Ascending aorta (tissue), 2 donors: ENCODE measurements at regions not wholly inside any gene's neighbourhood (a gene's known extent, or its start where the extent isn't known, plus 50 kb on each side); places are given as distances from the start of the nearest gene placed in this dataset.

ENCODE experiments used
- DNase-seq, 2 donors: peaks; one replicate each; pipeline ENCODE4 v3.0.0-alpha.2; 2019; ENCODE audit warnings: low spot score in 2 of 2
- H3K27ac ChIP-seq, 2 donors: fragments of 200-600 bp; sonication (generic); one replicate each; pipeline ENCODE4 v1.5.1; 2016 to 2017; ENCODE audit warnings: mild to moderate bottlenecking in 1 of 2
- H3K27me3 ChIP-seq: fragments of 200-600 bp; sonication (generic); one replicate; pipeline ENCODE4 v1.5.1; 2017
- H3K36me3 ChIP-seq, 2 donors: fragments of 200-600 bp; sonication (generic); one replicate each; pipeline ENCODE4 v1.5.1; 2016
- H3K4me1 ChIP-seq, 2 donors: fragments of 200-600 bp; sonication (generic); one replicate each; pipeline ENCODE4 v1.5.1; 2016 to 2017; ENCODE audit warnings: mild to moderate bottlenecking in 1 of 2
- H3K4me3 ChIP-seq, 2 donors: fragments of 200-600 bp; sonication (generic); one replicate each; pipeline ENCODE4 v1.5.1; 2016 to 2017; ENCODE audit warnings: mild to moderate bottlenecking in 1 of 2
- H3K9me3 ChIP-seq, 2 donors: fragments of 200-600 bp; sonication (generic); one replicate each; pipeline ENCODE4 v1.5.1; 2016
- CTCF ChIP-seq, 3 experiments: fragments of 200-600 bp in 2 of 3; fragments of 450-650 bp in 1 of 3; sonication (generic) in 2 of 3; IDR thresholded peaks; one replicate each; pipeline ENCODE4 v1.5.1; 2016 to 2019; ENCODE audit warnings: antibody characterized with exemption in 3 of 3, mild to moderate bottlenecking in 1 of 3, moderate library complexity in 1 of 3
- intact Hi-C: fragments of 100-400 bp; cut with DNase I; formaldehyde crosslinking; loops from one replicate; pipeline ENCODE4 v1.15.1; 2023

- H3K4me3 ChIP-seq: no peak overlapping the region
- DNase-seq: no peak
- no peaks in the 10 kb centered on the region for H3K36me3 ChIP-seq
- no peak for TF ChIP-seq CTCF (IDR thresholded peaks at IDR 0.05)
- no peaks in the 10 kb centered on the region for H3K4me1 ChIP-seq
- no peak overlapping the region for H3K27ac ChIP-seq
- intact Hi-C loops: no loop called here
- H3K9me3 ChIP-seq: no peaks in the 10 kb centered on the region
- H3K27me3 ChIP-seq: no peaks in the 10 kb centered on the region
Measured at GRCh38 chr10:129373718-129374117, 93.3 kb upstream of the MGMT start.

GRCh38 chr10:129375171-129375570 lies 91.9 kb upstream of the MGMT start:
- H3K27me3 ChIP-seq: no peaks in the 10 kb centered on the region
- no peaks in the 10 kb centered on the region for H3K9me3 ChIP-seq
- no peaks in the 10 kb centered on the region for H3K4me1 ChIP-seq
- TF ChIP-seq CTCF (IDR thresholded peaks at IDR 0.05): no peak
- intact Hi-C loops: no loop called here
- no peaks in the 10 kb centered on the region for H3K36me3 ChIP-seq
- DNase-seq: no peak
- H3K4me3 ChIP-seq: no peak overlapping the region
- H3K27ac ChIP-seq: no peak overlapping the region

- Histone ChIP-seq H3K4me1 (no peaks in the 10 kb centered on the region), H3K9me3 (no peaks in the 10 kb centered on the region), H3K27ac (no peak overlapping the region), H3K36me3 (no peaks in the 10 kb centered on the region), H3K27me3 (no peaks in the 10 kb centered on the region), H3K4me3 (no peak overlapping the region)
- intact Hi-C loops: no loop called here
- no peak for TF ChIP-seq CTCF (IDR thresholded peaks at IDR 0.05)
- DNase-seq: no peak
Measured at GRCh38 chr10:129375912-129376311, 91.1 kb upstream of the MGMT start.

- H3K4me3 ChIP-seq: no peak overlapping the region
- H3K36me3 ChIP-seq: no peaks in the 10 kb centered on the region
- H3K27ac ChIP-seq: no peak overlapping the region
- intact Hi-C loops: no loop called here
- DNase-seq: no peak
- no peaks in the 10 kb centered on the region for H3K4me1 ChIP-seq
- no peaks in the 10 kb centered on the region for H3K27me3 ChIP-seq
- no peaks in the 10 kb centered on the region for H3K9me3 ChIP-seq
- no peak for TF ChIP-seq CTCF (IDR thresholded peaks at IDR 0.05)
Measured at GRCh38 chr10:129380279-129380678, 86.8 kb upstream of the MGMT start.

- H3K4me1 ChIP-seq: no peaks in the 10 kb centered on the region
- no peak overlapping the region for H3K4me3 ChIP-seq
- TF ChIP-seq CTCF (IDR thresholded peaks at IDR 0.05): no peak
Measured at GRCh38 chr10:129381741-129382140, 85.3 kb upstream of the MGMT start.

GRCh38 chr10:129382401-129382800 lies 84.6 kb upstream of the MGMT start:
- Histone ChIP-seq H3K36me3 (no peaks in the 10 kb centered on the region), H3K4me3 (no peak overlapping the region), H3K27ac (no peak overlapping the region), H3K4me1 (no peaks in the 10 kb centered on the region), H3K9me3 (no peaks in the 10 kb centered on the region), H3K27me3 (no peaks in the 10 kb centered on the region)
- no peak for DNase-seq
- TF ChIP-seq CTCF (IDR thresholded peaks at IDR 0.05): no peak
- intact Hi-C loops: no loop called here

More at GRCh38 chr10:129381741-129382140, 85.3 kb upstream of the MGMT start:
- no peaks in the 10 kb centered on the region for H3K27me3 ChIP-seq
- no peaks in the 10 kb centered on the region for H3K36me3 ChIP-seq
- intact Hi-C loops: no loop called here
- H3K9me3 ChIP-seq: no peaks in the 10 kb centered on the region
- DNase-seq: no peak
- H3K27ac ChIP-seq: no peak overlapping the region
